ENCODE measurements at regions not wholly inside any gene's neighbourhood (a gene's known extent, or its start where the extent isn't known, plus 50 kb on each side); places are given as distances from the start of the nearest gene placed in this dataset.

DNA sequence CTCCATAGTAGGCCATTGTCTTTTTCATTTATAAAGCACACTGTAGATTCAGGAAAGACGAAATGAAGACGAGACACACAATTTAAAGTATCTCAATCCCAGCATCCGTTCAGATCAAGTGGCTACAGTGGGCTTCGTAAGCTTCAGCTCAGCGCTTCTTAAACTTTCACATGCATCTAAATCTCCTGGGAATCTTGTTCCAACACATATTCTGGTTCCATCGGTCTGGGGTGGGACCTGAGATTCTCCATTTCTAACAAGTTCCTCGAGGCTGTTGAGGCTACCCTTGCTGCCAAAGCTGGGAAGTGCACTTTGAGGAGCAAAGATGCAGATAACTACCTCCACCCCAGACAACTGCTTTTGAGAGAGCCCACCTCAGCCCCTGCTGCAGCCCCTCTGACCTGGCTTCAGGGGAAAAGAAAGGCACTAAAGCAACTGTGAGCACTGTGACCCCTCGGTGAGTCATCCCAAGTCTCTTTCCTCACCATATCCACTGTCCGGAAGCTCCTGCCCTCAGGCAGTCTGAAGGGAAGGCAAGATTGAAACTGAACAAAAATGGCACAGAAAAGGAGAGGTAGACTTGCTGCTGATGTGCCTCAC, 201.1 kb upstream of the FBXO11 start:
- TF ChIP-seq, protein P1, sequence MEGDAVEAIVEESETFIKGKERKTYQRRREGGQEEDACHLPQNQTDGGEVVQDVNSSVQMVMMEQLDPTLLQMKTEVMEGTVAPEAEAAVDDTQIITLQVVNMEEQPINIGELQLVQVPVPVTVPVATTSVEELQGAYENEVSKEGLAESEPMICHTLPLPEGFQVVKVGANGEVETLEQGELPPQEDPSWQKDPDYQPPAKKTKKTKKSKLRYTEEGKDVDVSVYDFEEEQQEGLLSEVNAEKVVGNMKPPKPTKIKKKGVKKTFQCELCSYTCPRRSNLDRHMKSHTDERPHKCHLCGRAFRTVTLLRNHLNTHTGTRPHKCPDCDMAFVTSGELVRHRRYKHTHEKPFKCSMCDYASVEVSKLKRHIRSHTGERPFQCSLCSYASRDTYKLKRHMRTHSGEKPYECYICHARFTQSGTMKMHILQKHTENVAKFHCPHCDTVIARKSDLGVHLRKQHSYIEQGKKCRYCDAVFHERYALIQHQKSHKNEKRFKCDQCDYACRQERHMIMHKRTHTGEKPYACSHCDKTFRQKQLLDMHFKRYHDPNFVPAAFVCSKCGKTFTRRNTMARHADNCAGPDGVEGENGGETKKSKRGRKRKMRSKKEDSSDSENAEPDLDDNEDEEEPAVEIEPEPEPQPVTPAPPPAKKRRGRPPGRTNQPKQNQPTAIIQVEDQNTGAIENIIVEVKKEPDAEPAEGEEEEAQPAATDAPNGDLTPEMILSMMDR (IDR thresholded peaks at IDR 0.05), result peak in 1 of 4 experiments; percentile 10
- no peak for TF ChIP-seq POLR2A (IDR thresholded peaks at IDR 0.05)
